T-cell (primary cell): ENCODE measurements at regions not wholly inside any gene's neighbourhood (a gene's known extent, or its start where the extent isn't known, plus 50 kb on each side); places are given as distances from the start of the nearest gene placed in this dataset.
"Not testable (repeated sequence)": the region's sequence is repeated elsewhere in the genome, so short reads cannot be mapped to it uniquely, and the experiment has no call there.

Source experiments
- ATAC-seq, 4 experiments: fragments of 200-7000 bp in 3 of 4; fragments of 150-1000 bp in 1 of 4; cut with Tn5 transposase; replicated peaks in 1 of 4; 1 replicate in 3 of 4; 2 replicates in 1 of 4; pipeline ENCODE4 v1.10.0; 2021; ENCODE audit warnings: moderate library complexity in 3 of 4, mild to moderate bottlenecking in 2 of 4, moderate number of reproducible peaks in 1 of 4
- CTCF ChIA-PET, 2 donors: fragments of 300-600 bp; sonication (Branson Sonifier 250); formaldehyde crosslinking; loops; one replicate each; lab custom pipeline; 2022; ENCODE audit warnings: antibody characterized with exemption in 2 of 2; lab: Charles Lee
- POLR2A ChIA-PET, 2 donors: fragments of 300-600 bp; sonication (Branson Sonifier 250); formaldehyde crosslinking; loops; one replicate each; lab custom pipeline; 2022; ENCODE audit warnings: antibody characterized with exemption in 2 of 2; lab: Charles Lee
- DNase-seq, 35 experiments: peaks; one replicate each; pipeline versions ENCODE4 v3.0.0 to v3.0.0-alpha.2; 2013 to 2023
- H3K27ac ChIP-seq: one replicate; pipeline ENCODE4 v1.5.1; 2013; ENCODE audit warnings: low read length
- H3K27me3 ChIP-seq, 2 experiments: replicated peaks in 1 of 2; 1 replicate in 1 of 2; 2 replicates in 1 of 2; pipeline versions ENCODE4 v1.6.1 to v1.7.0; 2013; ENCODE audit warnings: low read length in 1 of 2, mixed read lengths in 1 of 2; ENCODE audit not compliant: control insufficient read depth in 2 of 2, insufficient read depth in 2 of 2; ENCODE audit errors: extremely low read depth in 1 of 2
- H3K36me3 ChIP-seq, 2 donors: 1 replicate in 1 of 2; 2 replicates in 1 of 2; pipeline versions ENCODE4 v1.6.1 to v1.7.0; 2013; ENCODE audit warnings: low read length in 1 of 2; ENCODE audit not compliant: control insufficient read depth in 2 of 2, insufficient read depth in 1 of 2; ENCODE audit errors: extremely low read depth in 1 of 2
- H3K4me1 ChIP-seq, 2 experiments: 1 replicate in 1 of 2; 2 replicates in 1 of 2; pipeline versions ENCODE4 v1.6.1 to v1.7.0; 2013; ENCODE audit warnings: low read length in 2 of 2, mixed read lengths in 1 of 2; ENCODE audit not compliant: insufficient read depth in 2 of 2, control insufficient read depth in 1 of 2; ENCODE audit errors: extremely low read depth in 1 of 2
- H3K4me3 ChIP-seq, 2 donors: 1 replicate in 1 of 2; 2 replicates in 1 of 2; pipeline versions ENCODE4 v1.5.1 to v1.7.0; 2013; ENCODE audit warnings: mild to moderate bottlenecking in 2 of 2, low read length in 1 of 2, moderate library complexity in 1 of 2; ENCODE audit not compliant: control insufficient read depth in 1 of 2; ENCODE audit errors: extremely low read depth in 1 of 2
- H3K9me3 ChIP-seq: 2 replicates; pipeline ENCODE4 v1.7.0; 2013
- H3K27ac Mint-ChIP-seq, 2 donors: one replicate each; pipeline ENCODE4 v1.8.0; 2020 to 2021; ENCODE audit warnings: mild to moderate bottlenecking in 2 of 2, mixed read lengths in 2 of 2
- H3K27me3 Mint-ChIP-seq, 2 donors: one replicate each; pipeline ENCODE4 v1.8.0; 2021 to 2022; ENCODE audit warnings: mixed read lengths in 2 of 2
- H3K36me3 Mint-ChIP-seq: one replicate; pipeline ENCODE4 v1.8.0; 2021; ENCODE audit warnings: mixed read lengths
- H3K4me1 Mint-ChIP-seq, 3 donors: one replicate each; pipeline ENCODE4 v1.8.0; 2020 to 2022; ENCODE audit warnings: mixed read lengths in 3 of 3, mild to moderate bottlenecking in 1 of 3
- H3K4me3 Mint-ChIP-seq, 3 donors: one replicate each; pipeline ENCODE4 v1.8.0; 2020 to 2022; ENCODE audit warnings: mild to moderate bottlenecking in 3 of 3, mixed read lengths in 3 of 3, moderate library complexity in 3 of 3
- H3K9me3 Mint-ChIP-seq, 3 donors: one replicate each; pipeline ENCODE4 v1.8.0; 2020 to 2022; ENCODE audit warnings: mixed read lengths in 3 of 3
- WGBS: methylation state at CpG from one replicate; pipeline ENCODE4 v1.1.5; 2013; ENCODE audit warnings: missing lambda C conversion rate; ENCODE audit not compliant: insufficient coverage; 5-methylcytosine and 5-hydroxymethylcytosine counted together

GRCh38 chr11:101715281-101715680 is 131.5 kb upstream of the TRPC6 start:
- no CpG with 5 or more reads among the region's 1 CpG for WGBS
- no peak overlapping the region for H3K4me3 Mint-ChIP-seq
- CTCF ChIA-PET = no interaction called here
- H3K36me3 Mint-ChIP-seq = no peaks in the 10 kb centered on the region
- H3K4me1 ChIP-seq = no peaks in the 10 kb centered on the region
- H3K36me3 ChIP-seq = no peaks in the 10 kb centered on the region
- peaks cover 7 to 20% (median 16%) of the 10 kb centered on the region in 3 donors for H3K9me3 Mint-ChIP-seq
- H3K27ac Mint-ChIP-seq = no peak overlapping the region
- H3K4me3 ChIP-seq = no peak overlapping the region
- no peak for DNase-seq
- H3K27me3 Mint-ChIP-seq = no peaks in the 10 kb centered on the region
- no peaks in the 10 kb centered on the region for H3K9me3 ChIP-seq
- no peaks in the 10 kb centered on the region for H3K4me1 Mint-ChIP-seq
- no peaks in the 10 kb centered on the region for H3K27me3 ChIP-seq
- no peak overlapping the region for H3K27ac ChIP-seq
- POLR2A ChIA-PET = no interaction called here
- no peak for ATAC-seq

- ATAC-seq = no peak
- no peak for DNase-seq
- Histone ChIP-seq H3K27ac (no peak overlapping the region), H3K4me1 (no peaks in the 10 kb centered on the region), H3K36me3 (no peaks in the 10 kb centered on the region), H3K9me3 (no peaks in the 10 kb centered on the region), H3K27me3 (no peaks in the 10 kb centered on the region), H3K4me3 (no peak overlapping the region)
- no peak overlapping the region for H3K4me3 Mint-ChIP-seq
- 20% methylated on average over 1 of the region's 2 CpGs for WGBS
- no peaks in the 10 kb centered on the region for H3K4me1 Mint-ChIP-seq
- H3K27me3 Mint-ChIP-seq = no peaks in the 10 kb centered on the region
- H3K9me3 Mint-ChIP-seq = peaks cover 2 to 15% (median 15%) of the 10 kb centered on the region in 3 donors
- ChIA-PET POLR2A (no interaction called here), CTCF (no interaction called here)
- no peak overlapping the region for H3K27ac Mint-ChIP-seq
- no peaks in the 10 kb centered on the region for H3K36me3 Mint-ChIP-seq
These were observed 123.7 kb upstream of the TRPC6 start for GRCh38 chr11:101707477-101707876.

GRCh38 chr11:101706541-101706940 is 122.7 kb upstream of the TRPC6 start:
- Mint-ChIP-seq H3K9me3 (peaks cover 2 to 6% (median 5%) of the 10 kb centered on the region in 3 donors), H3K4me3 (no peak overlapping the region), H3K27ac (no peak overlapping the region), H3K27me3 (no peaks in the 10 kb centered on the region), H3K4me1 (no peaks in the 10 kb centered on the region), H3K36me3 (no peaks in the 10 kb centered on the region)
- CTCF ChIA-PET = interaction anchor here in 1 of 2 donors (0.5 kb wide), 1 partner anchor 10 kb away, joined by 3 read pairs; no protein-coding TSS in a partner anchor
- no peak overlapping the region for H3K4me3 ChIP-seq
- no peaks in the 10 kb centered on the region for H3K27me3 ChIP-seq
- H3K36me3 ChIP-seq = no peaks in the 10 kb centered on the region
- DNase-seq = no peak
- no peaks in the 10 kb centered on the region for H3K9me3 ChIP-seq
- no peak overlapping the region for H3K27ac ChIP-seq
- no peak for ATAC-seq
- POLR2A ChIA-PET = no interaction called here
- H3K4me1 ChIP-seq = no peaks in the 10 kb centered on the region
- WGBS = no CpG with 5 or more reads among the region's 2 CpGs

GRCh38 chr11:101705972-101706371 is 122.2 kb upstream of the TRPC6 start:
- CTCF ChIA-PET = interaction anchor here in 1 of 2 donors (0.5 kb wide), 1 partner anchor 11 kb away, joined by 3 read pairs; no protein-coding TSS in a partner anchor
- Histone ChIP-seq H3K36me3 (no peaks in the 10 kb centered on the region), H3K9me3 (no peaks in the 10 kb centered on the region), H3K27ac (no peak overlapping the region), H3K27me3 (no peaks in the 10 kb centered on the region), H3K4me1 (no peaks in the 10 kb centered on the region), H3K4me3 (no peak overlapping the region)
- Mint-ChIP-seq H3K27ac (no peak overlapping the region), H3K4me1 (no peaks in the 10 kb centered on the region), H3K27me3 (no peaks in the 10 kb centered on the region), H3K36me3 (no peaks in the 10 kb centered on the region), H3K9me3 (peaks cover 0 to 4% (median 0%) of the 10 kb centered on the region in 3 donors), H3K4me3 (no peak overlapping the region)
- 83% methylated on average over 1 of the region's 1 CpG for WGBS
- ATAC-seq = no peak
- POLR2A ChIA-PET = no interaction called here
- DNase-seq = no peak

- H3K36me3 Mint-ChIP-seq, DNase-seq, H3K4me1 Mint-ChIP-seq, H3K9me3 ChIP-seq, H3K4me3 ChIP-seq, H3K27me3 Mint-ChIP-seq, H3K9me3 Mint-ChIP-seq, POLR2A ChIA-PET, H3K4me3 Mint-ChIP-seq, CTCF ChIA-PET, H3K27ac Mint-ChIP-seq, H3K27ac ChIP-seq, H3K36me3 ChIP-seq, ATAC-seq, H3K4me1 ChIP-seq, H3K27me3 ChIP-seq: not testable (repeated sequence)
- no CpG with 5 or more reads among the region's 3 CpGs for WGBS
These were observed 111.1 kb upstream of the TRPC6 start for GRCh38 chr11:101694869-101695268.

- H3K27me3 Mint-ChIP-seq = no peaks in the 10 kb centered on the region
- POLR2A ChIA-PET = no interaction called here
- no peak for DNase-seq
- no peak overlapping the region for H3K27ac Mint-ChIP-seq
- Histone ChIP-seq H3K4me1 (no peaks in the 10 kb centered on the region), H3K27me3 (no peaks in the 10 kb centered on the region), H3K4me3 (no peak overlapping the region), H3K36me3 (no peaks in the 10 kb centered on the region), H3K27ac (no peak overlapping the region), H3K9me3 (no peaks in the 10 kb centered on the region)
- no peak overlapping the region for H3K4me3 Mint-ChIP-seq
- H3K9me3 Mint-ChIP-seq = peaks cover 8 to 18% (median 11%) of the 10 kb centered on the region in 3 donors
- WGBS = no CpG with 5 or more reads among the region's 1 CpG
- ATAC-seq = no peak
- H3K4me1 Mint-ChIP-seq = no peaks in the 10 kb centered on the region
- CTCF ChIA-PET = no interaction called here
- no peaks in the 10 kb centered on the region for H3K36me3 Mint-ChIP-seq
These were observed 109.2 kb upstream of the TRPC6 start for GRCh38 chr11:101692980-101693379.

GRCh38 chr11:101686514-101686913 is 102.7 kb upstream of the TRPC6 start:
- Histone ChIP-seq H3K4me1 (no peaks in the 10 kb centered on the region), H3K9me3 (no peaks in the 10 kb centered on the region), H3K27ac (no peak overlapping the region), H3K36me3 (no peaks in the 10 kb centered on the region), H3K4me3 (no peak overlapping the region), H3K27me3 (no peaks in the 10 kb centered on the region)
- DNase-seq = no peak
- Mint-ChIP-seq H3K4me3 (no peak overlapping the region), H3K4me1 (no peaks in the 10 kb centered on the region), H3K9me3 (peaks cover 15 to 25% (median 17%) of the 10 kb centered on the region in 3 donors), H3K36me3 (no peaks in the 10 kb centered on the region), H3K27me3 (no peaks in the 10 kb centered on the region), H3K27ac (no peak overlapping the region)
- CTCF ChIA-PET = no interaction called here
- 57% methylated on average over 1 of the region's 2 CpGs for WGBS
- no peak for ATAC-seq
- POLR2A ChIA-PET = no interaction called here
